A549 (cell line): ENCODE measurements at regions not wholly inside any gene's neighbourhood (a gene's known extent, or its start where the extent isn't known, plus 50 kb on each side); places are given as distances from the start of the nearest gene placed in this dataset.

Experiments used
- ATAC-seq, 2 experiments: fragments of 200-7000 bp in 1 of 2; fragments of >200 bp in 1 of 2; cut with Nextera tagmentation in 1 of 2; cut with Tn5 transposase in 1 of 2; 3 replicates each; pipeline versions ENCODE4 v1.8.0 to v1.9.1; 2018 to 2020; ENCODE audit warnings: mild to moderate bottlenecking in 1 of 2, moderate library complexity in 1 of 2
- CTCF ChIA-PET: fragments of 300-600 bp; sonication (Branson Sonifier 250); formaldehyde crosslinking; extraction: SDS; loops from one replicate; lab custom pipeline; 2021; ENCODE audit warnings: antibody characterized with exemption, inconsistent platforms; lab: Yijun Ruan, JAX
- POLR2A ChIA-PET: fragments of 350-600 bp; formaldehyde crosslinking; extraction: SDS; loops from one replicate; lab custom pipeline; 2021; ENCODE audit warnings: antibody characterized with exemption, inconsistent platforms; lab: Yijun Ruan, JAX
- DNase-seq, 2 experiments: peaks; one replicate each; pipeline versions ENCODE4 v3.0.0 to v3.0.0-alpha.2; 2011 to 2016; ENCODE audit warnings: low read depth in 1 of 2, low spot score in 1 of 2
- FAIRE-seq: peaks from 2 replicates; lab custom pipeline; 2011; peaks lifted over from hg19 to GRCh38; lab: Jason Lieb, UNC
- H3K27ac ChIP-seq, 2 experiments: fragments of >200 bp; sonication (Bioruptor Twin); formaldehyde crosslinking; 3 replicates each; pipeline ENCODE4 v1.5.1; 2016 to 2017
- H3K4me1 ChIP-seq: fragments of >200 bp; sonication (Bioruptor Twin); formaldehyde crosslinking; 3 replicates; pipeline ENCODE4 v1.6.1; 2016
- H3K4me2 ChIP-seq: fragments of >200 bp; sonication (Bioruptor Twin); formaldehyde crosslinking; 3 replicates; pipeline ENCODE4 v1.6.1; 2016
- H3K4me3 ChIP-seq: fragments of >200 bp; sonication (Bioruptor Twin); formaldehyde crosslinking; 3 replicates; pipeline ENCODE4 v1.5.1; 2016
- H3K9me3 ChIP-seq: fragments of >200 bp; sonication (Bioruptor Twin); formaldehyde crosslinking; 3 replicates; pipeline ENCODE4 v1.6.1; 2016
- CEBPB ChIP-seq, 2 experiments: fragments of >200 bp in 1 of 2; sonication (Bioruptor Twin) in 1 of 2; formaldehyde crosslinking in 1 of 2; IDR thresholded peaks; 2 replicates each; pipeline ENCODE4 v1.6.1; 2012 to 2016
- CHD2 ChIP-seq: fragments of 150-350 bp; IDR thresholded peaks from 2 replicates; pipeline ENCODE4 v1.6.1; 2014; ENCODE audit warnings: low read length; ENCODE audit not compliant: partially characterized antibody
- EHF ChIP-seq: fragments of 250-450 bp; sonication (Bioruptor Pico); IDR thresholded peaks from 2 replicates; pipeline ENCODE4 v1.5.0; 2020; ENCODE audit warnings: mild to moderate bottlenecking
- EHMT2 ChIP-seq: fragments of 200-600 bp; sonication (generic); IDR thresholded peaks from 2 replicates; pipeline ENCODE4 v1.6.1; 2016; ENCODE audit warnings: antibody characterized with exemption, low read depth, mild to moderate bottlenecking, moderate library complexity
- ESRRA ChIP-seq: fragments of 150-350 bp; IDR thresholded peaks from 2 replicates; pipeline ENCODE4 v1.6.1; 2014; ENCODE audit warnings: mild to moderate bottlenecking, low read length, borderline replicate concordance
- FOSB ChIP-seq: fragments of 250-450 bp; sonication (Bioruptor Pico); IDR thresholded peaks from 2 replicates; pipeline ENCODE4 v1.5.0; 2020; ENCODE audit warnings: mild to moderate bottlenecking, moderate library complexity
- FOSL2 ChIP-seq, 2 experiments: fragments of 450-650 bp in 1 of 2; fragments of >200 bp in 1 of 2; sonication (Bioruptor Twin) in 1 of 2; formaldehyde crosslinking; IDR thresholded peaks; 2 replicates each; pipeline versions ENCODE4 v1.5.0 to v1.6.1; 2016 to 2020; ENCODE audit warnings: mild to moderate bottlenecking in 1 of 2, moderate library complexity in 1 of 2
- HDAC2 ChIP-seq: fragments of 200-600 bp; sonication (generic); IDR thresholded peaks from 2 replicates; pipeline ENCODE4 v1.6.1; 2016
- HOXA7 ChIP-seq: fragments of 250-450 bp; sonication (Bioruptor Pico); IDR thresholded peaks from 2 replicates; pipeline ENCODE4 v1.5.0; 2020; ENCODE audit warnings: mild to moderate bottlenecking, moderate library complexity
- JUN ChIP-seq, 2 experiments: fragments of >200 bp; sonication (Bioruptor Twin); formaldehyde crosslinking; IDR thresholded peaks; 2 replicates in 1 of 2; 3 replicates in 1 of 2; pipeline ENCODE4 v1.6.1; 2016 to 2017
- JUNB ChIP-seq: fragments of >200 bp; sonication (Bioruptor Twin); formaldehyde crosslinking; IDR thresholded peaks from 2 replicates; pipeline ENCODE4 v1.6.1; 2016
- KDM1A ChIP-seq: fragments of 200-600 bp; sonication (generic); IDR thresholded peaks from 2 replicates; pipeline ENCODE4 v1.6.1; 2016; ENCODE audit warnings: low read depth, mild to moderate bottlenecking
- MYC ChIP-seq: IDR thresholded peaks from 2 replicates; pipeline ENCODE4 v1.6.1; 2012; ENCODE audit warnings: mild to moderate bottlenecking, inconsistent platforms, low read length, improper control_type of control experiment, borderline replicate concordance
- NFE2L2 ChIP-seq: fragments of 150-350 bp; conservative IDR thresholded peaks from 2 replicates; pipeline ENCODE4 v1.6.1; 2014; ENCODE audit warnings: low read length
- PHF8 ChIP-seq: fragments of 200-600 bp; sonication (generic); IDR thresholded peaks from 2 replicates; pipeline ENCODE4 v1.6.1; 2016; ENCODE audit warnings: low read depth, mild to moderate bottlenecking, antibody characterized with exemption, moderate library complexity, borderline replicate concordance
- POLR2A ChIP-seq: IDR thresholded peaks from 2 replicates; pipeline ENCODE4 v1.6.1; 2012; ENCODE audit warnings: mild to moderate bottlenecking, low read length
- POLR2AphosphoS2 ChIP-seq: conservative IDR thresholded peaks from 2 replicates; pipeline ENCODE4 v1.6.1; 2012; ENCODE audit warnings: low read length, improper control_type of control experiment, inconsistent platforms
- RAD21 ChIP-seq, 2 experiments: fragments of >200 bp in 1 of 2; sonication (Bioruptor Twin) in 1 of 2; formaldehyde crosslinking in 1 of 2; IDR thresholded peaks in 1 of 2; conservative IDR thresholded peaks in 1 of 2; 2 replicates in 1 of 2; 3 replicates in 1 of 2; pipeline ENCODE4 v1.6.1; 2012 to 2018; ENCODE audit warnings: inconsistent platforms in 1 of 2
- RCOR1 ChIP-seq: fragments of 150-350 bp; IDR thresholded peaks from 2 replicates; pipeline ENCODE4 v1.6.1; 2014; ENCODE audit warnings: antibody characterized with exemption, low read length, low read depth
- RNF2 ChIP-seq: fragments of 200-600 bp; sonication (generic); IDR thresholded peaks from 2 replicates; pipeline ENCODE4 v1.6.1; 2016; ENCODE audit warnings: low read depth, mild to moderate bottlenecking, antibody characterized with exemption, moderate library complexity, borderline replicate concordance
- SMC3 ChIP-seq: fragments of >200 bp; sonication (Bioruptor Twin); formaldehyde crosslinking; IDR thresholded peaks from 3 replicates; pipeline ENCODE4 v1.6.1; 2018; ENCODE audit warnings: inconsistent platforms
- ZC3H11A ChIP-seq: fragments of 450-650 bp; IDR thresholded peaks from 2 replicates; pipeline ENCODE4 v1.6.1; 2014; ENCODE audit warnings: antibody characterized with exemption, mild to moderate bottlenecking
- ZNF302 ChIP-seq: fragments of 250-450 bp; sonication (Bioruptor Pico); IDR thresholded peaks from 2 replicates; pipeline ENCODE4 v1.9.0; 2021; ENCODE audit warnings: inconsistent platforms, mild to moderate bottlenecking, moderate library complexity
- ZSCAN20 ChIP-seq: fragments of 250-450 bp; sonication (Bioruptor Pico); IDR thresholded peaks from 2 replicates; pipeline ENCODE4 v1.8.0; 2022; ENCODE audit warnings: mild to moderate bottlenecking, moderate library complexity
- WGBS: methylation state at CpG from one replicate; pipeline ENCODE4 v1.1.6; 2017; ENCODE audit errors: missing lambda C conversion rate; 5-methylcytosine and 5-hydroxymethylcytosine counted together
- TF ChIP-seq, protein P1 (sequence below): IDR thresholded peaks from 2 replicates; pipeline ENCODE4 v1.6.1; 2012
- TF ChIP-seq, protein P2 (sequence below): fragments of 450-650 bp; IDR thresholded peaks from 2 replicates; pipeline ENCODE4 v1.6.1; 2014; ENCODE audit warnings: antibody characterized with exemption
- TF ChIP-seq, protein P3 (sequence below): fragments of >200 bp; sonication (Bioruptor Twin); formaldehyde crosslinking; IDR thresholded peaks from 3 replicates; pipeline ENCODE4 v1.6.1; 2016
- TF ChIP-seq, protein P4 (sequence below): fragments of 150-350 bp; IDR thresholded peaks from 2 replicates; pipeline ENCODE4 v1.6.1; 2014; ENCODE audit warnings: low read depth, mild to moderate bottlenecking, low read length

DNA sequence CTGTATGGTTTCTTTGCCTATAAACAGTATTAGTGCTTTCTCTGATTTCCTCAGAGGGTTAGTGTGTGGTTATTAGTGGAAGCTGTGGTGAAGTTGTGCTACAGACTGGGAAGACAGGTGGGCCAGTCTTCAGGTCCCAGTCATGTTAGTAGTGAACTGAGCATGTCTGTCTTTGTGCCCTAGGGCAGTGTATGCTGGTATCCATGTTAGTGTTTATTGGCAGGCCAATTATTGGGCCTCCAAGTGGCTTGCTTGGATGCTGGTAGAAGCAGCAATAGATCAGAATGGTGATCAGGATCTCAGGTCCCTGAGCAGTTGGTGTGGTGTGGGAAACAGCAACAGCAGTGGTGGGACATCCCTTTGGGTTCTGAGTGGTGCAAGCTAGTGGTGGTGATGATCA is 137.6 kb downstream of the OTOR start:
- Histone ChIP-seq H3K4me3 (no peak overlapping the region), H3K9me3 (no peaks in the 10 kb centered on the region), H3K27ac (no peak overlapping the region), H3K4me1 (no peaks in the 10 kb centered on the region)
- no peak for FAIRE-seq
- DNase-seq = no peak
- no peak for TF ChIP-seq FOSB (CRISPR knock-in tag)
- no peak for TF ChIP-seq ZC3H11A
- TF ChIP-seq MYC = no peak
- TF ChIP-seq PHF8 = no peak
- no peak for TF ChIP-seq SMC3
- TF ChIP-seq EHMT2 = no peak
- no peak for TF ChIP-seq KDM1A
- no peak for TF ChIP-seq ESRRA
- no peak for TF ChIP-seq FOSL2 (IDR thresholded peaks at IDR 0.05)
- no peak for TF ChIP-seq FOSL2 (CRISPR knock-in tag; IDR thresholded peaks at IDR 0.05)
- TF ChIP-seq, protein P1, sequence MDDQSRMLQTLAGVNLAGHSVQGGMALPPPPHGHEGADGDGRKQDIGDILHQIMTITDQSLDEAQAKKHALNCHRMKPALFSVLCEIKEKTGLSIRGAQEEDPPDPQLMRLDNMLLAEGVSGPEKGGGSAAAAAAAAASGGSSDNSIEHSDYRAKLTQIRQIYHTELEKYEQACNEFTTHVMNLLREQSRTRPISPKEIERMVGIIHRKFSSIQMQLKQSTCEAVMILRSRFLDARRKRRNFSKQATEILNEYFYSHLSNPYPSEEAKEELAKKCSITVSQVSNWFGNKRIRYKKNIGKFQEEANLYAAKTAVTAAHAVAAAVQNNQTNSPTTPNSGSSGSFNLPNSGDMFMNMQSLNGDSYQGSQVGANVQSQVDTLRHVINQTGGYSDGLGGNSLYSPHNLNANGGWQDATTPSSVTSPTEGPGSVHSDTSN = no peak
- no peak for TF ChIP-seq JUNB
- no peak for TF ChIP-seq ZSCAN20 (CRISPR knock-in tag)
- no peak for TF ChIP-seq HOXA7
- TF ChIP-seq, all 56 proteins: peak for 0
- ChIA-PET POLR2A (no interaction called here), CTCF (interaction anchor here (0.6 kb wide), 1 partner anchor 8 kb away, joined by 3 read pairs; no protein-coding TSS in a partner anchor)
- no peak overlapping the region for H3K4me2 ChIP-seq
- ATAC-seq = no peak

DNA sequence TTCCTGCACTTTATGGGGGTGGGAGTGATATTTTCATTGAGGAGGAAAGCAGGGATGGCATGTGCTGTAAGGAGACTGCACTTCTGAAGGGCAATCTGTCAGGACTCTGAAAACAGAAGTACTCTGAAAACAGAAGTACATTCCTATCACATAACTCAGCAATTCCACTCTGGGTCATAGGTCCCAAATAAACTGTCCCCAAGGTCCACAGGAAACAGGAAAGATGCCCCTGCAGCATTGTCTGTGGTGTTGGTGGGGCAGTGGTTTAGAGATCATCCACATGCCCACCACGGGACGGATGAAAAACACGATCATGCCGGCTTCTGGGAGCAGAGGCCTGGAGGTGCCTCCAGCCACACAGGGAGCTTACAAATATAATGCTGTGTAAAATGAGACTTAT is 150.3 kb downstream of the OTOR start:
- ATAC-seq (no peak), FAIRE-seq (no peak)
- POLR2A ChIA-PET = no interaction called here

More for the DNA sequence above, 150.3 kb downstream of the OTOR start:
- Histone ChIP-seq H3K4me2 (no peak overlapping the region), H3K4me3 (no peak overlapping the region), H3K9me3 (no peaks in the 10 kb centered on the region), H3K4me1 (no peaks in the 10 kb centered on the region), H3K27ac (no peak overlapping the region)
- no peak for TF ChIP-seq ZNF302 (CRISPR knock-in tag)
- TF ChIP-seq JUNB = no peak
- no peak for TF ChIP-seq HDAC2
- TF ChIP-seq CHD2 = no peak
- TF ChIP-seq, protein P2, sequence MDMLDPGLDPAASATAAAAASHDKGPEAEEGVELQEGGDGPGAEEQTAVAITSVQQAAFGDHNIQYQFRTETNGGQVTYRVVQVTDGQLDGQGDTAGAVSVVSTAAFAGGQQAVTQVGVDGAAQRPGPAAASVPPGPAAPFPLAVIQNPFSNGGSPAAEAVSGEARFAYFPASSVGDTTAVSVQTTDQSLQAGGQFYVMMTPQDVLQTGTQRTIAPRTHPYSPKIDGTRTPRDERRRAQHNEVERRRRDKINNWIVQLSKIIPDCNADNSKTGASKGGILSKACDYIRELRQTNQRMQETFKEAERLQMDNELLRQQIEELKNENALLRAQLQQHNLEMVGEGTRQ = no peak
- no peak for TF ChIP-seq RAD21 (conservative IDR thresholded peaks at IDR 0.05 in 1 of 2, IDR thresholded peaks at IDR 0.05 in 1 of 2)
- TF ChIP-seq POLR2A = no peak
- no peak for TF ChIP-seq CEBPB (IDR thresholded peaks at IDR 0.05)
- TF ChIP-seq EHF = no peak
- TF ChIP-seq, protein P3, sequence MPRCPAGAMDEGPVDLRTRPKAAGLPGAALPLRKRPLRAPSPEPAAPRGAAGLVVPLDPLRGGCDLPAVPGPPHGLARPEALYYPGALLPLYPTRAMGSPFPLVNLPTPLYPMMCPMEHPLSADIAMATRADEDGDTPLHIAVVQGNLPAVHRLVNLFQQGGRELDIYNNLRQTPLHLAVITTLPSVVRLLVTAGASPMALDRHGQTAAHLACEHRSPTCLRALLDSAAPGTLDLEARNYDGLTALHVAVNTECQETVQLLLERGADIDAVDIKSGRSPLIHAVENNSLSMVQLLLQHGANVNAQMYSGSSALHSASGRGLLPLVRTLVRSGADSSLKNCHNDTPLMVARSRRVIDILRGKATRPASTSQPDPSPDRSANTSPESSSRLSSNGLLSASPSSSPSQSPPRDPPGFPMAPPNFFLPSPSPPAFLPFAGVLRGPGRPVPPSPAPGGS = no peak
- TF ChIP-seq POLR2AphosphoS2 = no peak
- no peak for TF ChIP-seq RCOR1
- TF ChIP-seq JUN (IDR thresholded peaks at IDR 0.05) = no peak
- TF ChIP-seq NFE2L2 = no peak
- no peak for TF ChIP-seq KDM1A
- TF ChIP-seq, protein P4, sequence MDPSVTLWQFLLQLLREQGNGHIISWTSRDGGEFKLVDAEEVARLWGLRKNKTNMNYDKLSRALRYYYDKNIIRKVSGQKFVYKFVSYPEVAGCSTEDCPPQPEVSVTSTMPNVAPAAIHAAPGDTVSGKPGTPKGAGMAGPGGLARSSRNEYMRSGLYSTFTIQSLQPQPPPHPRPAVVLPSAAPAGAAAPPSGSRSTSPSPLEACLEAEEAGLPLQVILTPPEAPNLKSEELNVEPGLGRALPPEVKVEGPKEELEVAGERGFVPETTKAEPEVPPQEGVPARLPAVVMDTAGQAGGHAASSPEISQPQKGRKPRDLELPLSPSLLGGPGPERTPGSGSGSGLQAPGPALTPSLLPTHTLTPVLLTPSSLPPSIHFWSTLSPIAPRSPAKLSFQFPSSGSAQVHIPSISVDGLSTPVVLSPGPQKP = no peak
- TF ChIP-seq RNF2 = no peak
- no peak for TF ChIP-seq ZSCAN20 (CRISPR knock-in tag)
- WGBS = 29% methylated on average over 4 of the region's 4 CpGs
- CTCF ChIA-PET = no interaction called here
- DNase-seq = no peak
